ENCODE measurements at regions not wholly inside any gene's neighbourhood (a gene's known extent, or its start where the extent isn't known, plus 50 kb on each side); places are given as distances from the start of the nearest gene placed in this dataset.

GRCh38 chr11:33959855-33960400 lies 68.1 kb upstream of the LMO2 start:
- TF ChIP-seq CTCF (IDR thresholded peaks at IDR 0.05; ENCODE audit: unreplicated experiment), result no peak
- Mint-ChIP-seq H3K9me3 (ENCODE audit: low read depth) (no peaks in the 10 kb centered on the region), H3K27me3 (peaks cover 4% of the 10 kb centered on the region), H3K4me1 (ENCODE audit: low read depth) (no peaks in the 10 kb centered on the region), H3K4me3 (ENCODE audit: low read depth) (no peak overlapping the region), H3K36me3 (ENCODE audit: insufficient read depth) (no peaks in the 10 kb centered on the region), H3K27ac (no peak overlapping the region)
- no peak for DNase-seq (ENCODE audit: low spot score, unreplicated experiment)

- Mint-ChIP-seq H3K9me3 (ENCODE audit: low read depth) (no peaks in the 10 kb centered on the region), H3K36me3 (ENCODE audit: insufficient read depth) (no peaks in the 10 kb centered on the region), H3K27ac (no peak overlapping the region), H3K4me1 (ENCODE audit: low read depth) (no peaks in the 10 kb centered on the region), H3K27me3 (peaks cover 12% of the 10 kb centered on the region), H3K4me3 (ENCODE audit: low read depth) (no peak overlapping the region)
- TF ChIP-seq CTCF (IDR thresholded peaks at IDR 0.05; ENCODE audit: unreplicated experiment), result no peak
- DNase-seq (ENCODE audit: low spot score, unreplicated experiment), result no peak
Observed at GRCh38 chr11:33957304-33957917, 65.5 kb upstream of the LMO2 start.

- no peak for DNase-seq (ENCODE audit: low spot score, unreplicated experiment)
- no peak overlapping the region for H3K4me3 Mint-ChIP-seq (ENCODE audit: low read depth)
- no peaks in the 10 kb centered on the region for H3K36me3 Mint-ChIP-seq (ENCODE audit: insufficient read depth)
- H3K4me1 Mint-ChIP-seq (ENCODE audit: low read depth), result no peaks in the 10 kb centered on the region
- no peak overlapping the region for H3K27ac Mint-ChIP-seq
- TF ChIP-seq CTCF (IDR thresholded peaks at IDR 0.05; ENCODE audit: unreplicated experiment), result no peak
- H3K9me3 Mint-ChIP-seq (ENCODE audit: low read depth), result no peaks in the 10 kb centered on the region
- H3K27me3 Mint-ChIP-seq, result peaks cover 12% of the 10 kb centered on the region
Observed at GRCh38 chr11:33956611-33957010, 64.7 kb upstream of the LMO2 start.

- no peaks in the 10 kb centered on the region for H3K36me3 Mint-ChIP-seq (ENCODE audit: insufficient read depth)
- no peaks in the 10 kb centered on the region for H3K9me3 Mint-ChIP-seq (ENCODE audit: low read depth)
- H3K27me3 Mint-ChIP-seq, result peaks cover 12% of the 10 kb centered on the region
- H3K4me1 Mint-ChIP-seq (ENCODE audit: low read depth), result peaks cover 5% of the 10 kb centered on the region
- no peak overlapping the region for H3K4me3 Mint-ChIP-seq (ENCODE audit: low read depth)
- H3K27ac Mint-ChIP-seq, result no peak overlapping the region
- TF ChIP-seq CTCF (IDR thresholded peaks at IDR 0.05; ENCODE audit: unreplicated experiment), result no peak
- DNase-seq (ENCODE audit: low spot score, unreplicated experiment), result no peak
Observed at GRCh38 chr11:33953289-33953688, 61.4 kb upstream of the LMO2 start.

GRCh38 chr11:33952805-33953204 lies 60.9 kb upstream of the LMO2 start:
- TF ChIP-seq CTCF (IDR thresholded peaks at IDR 0.05; ENCODE audit: unreplicated experiment), result no peak
- H3K4me3 Mint-ChIP-seq (ENCODE audit: low read depth), result no peak overlapping the region
- DNase-seq (ENCODE audit: low spot score, unreplicated experiment), result no peak
- H3K27ac Mint-ChIP-seq, result no peak overlapping the region
- H3K36me3 Mint-ChIP-seq (ENCODE audit: insufficient read depth), result no peaks in the 10 kb centered on the region
- H3K27me3 Mint-ChIP-seq, result peaks cover 12% of the 10 kb centered on the region
- H3K9me3 Mint-ChIP-seq (ENCODE audit: low read depth), result no peaks in the 10 kb centered on the region
- H3K4me1 Mint-ChIP-seq (ENCODE audit: low read depth), result peaks cover 5% of the 10 kb centered on the region

Measured in progenitor cell of endocrine pancreas (in vitro differentiated cells).